NCI-H1694 (cell line): ENCODE measurements at regions not wholly inside any gene's neighbourhood (a gene's known extent, or its start where the extent isn't known, plus 50 kb on each side); places are given as distances from the start of the nearest gene placed in this dataset.

Source experiments
- DNase-seq: peaks from one replicate; lab custom pipeline; 2025; lab: John Stamatoyannopoulos, UW

- DNase-seq: no peak
Measured at GRCh38 chr5:168159425-168159824, 132.0 kb upstream of the WWC1 start.

GRCh38 chr5:168162464-168162863 lies 129.0 kb upstream of the WWC1 start:
- peak; percentile 93 for DNase-seq

- DNase-seq: no peak
Measured at GRCh38 chr5:168163966-168164365, 127.5 kb upstream of the WWC1 start.

- peak; percentile 54 for DNase-seq
Measured at GRCh38 chr5:168165221-168165914, 126.1 kb upstream of the WWC1 start.

GRCh38 chr5:168165977-168166376 lies 125.5 kb upstream of the WWC1 start:
- no peak for DNase-seq

- no peak for DNase-seq
Measured at GRCh38 chr5:168167338-168167737, 124.1 kb upstream of the WWC1 start.

GRCh38 chr5:168168978-168169698 lies 122.3 kb upstream of the WWC1 start:
- DNase-seq: no peak

- DNase-seq: no peak
Measured at GRCh38 chr5:168169791-168170190, 121.7 kb upstream of the WWC1 start.

- no peak for DNase-seq
Measured at GRCh38 chr5:168171901-168172759, 119.3 kb upstream of the WWC1 start.

GRCh38 chr5:168172760-168173223 lies 118.7 kb upstream of the WWC1 start:
- DNase-seq: no peak

- DNase-seq: no peak
Measured at GRCh38 chr5:168174376-168174775, 117.1 kb upstream of the WWC1 start.

GRCh38 chr5:168176251-168176650 lies 115.2 kb upstream of the WWC1 start:
- no peak for DNase-seq

- no peak for DNase-seq
Measured at GRCh38 chr5:168176941-168177340, 114.5 kb upstream of the WWC1 start.

- no peak for DNase-seq
Measured at GRCh38 chr5:168177831-168178450, 113.5 kb upstream of the WWC1 start.

- DNase-seq: no peak
Measured at GRCh38 chr5:168179192-168179593, 112.3 kb upstream of the WWC1 start.

GRCh38 chr5:168182269-168182668 lies 109.2 kb upstream of the WWC1 start:
- no peak for DNase-seq

GRCh38 chr5:168184103-168184502 lies 107.3 kb upstream of the WWC1 start:
- no peak for DNase-seq

GRCh38 chr5:168186289-168187074 lies 105.0 kb upstream of the WWC1 start:
- no peak for DNase-seq

GRCh38 chr5:168187614-168188013 lies 103.8 kb upstream of the WWC1 start:
- DNase-seq: no peak

- DNase-seq: no peak
Measured at GRCh38 chr5:168188182-168188581, 103.3 kb upstream of the WWC1 start.

- DNase-seq: no peak
Measured at GRCh38 chr5:168192120-168192519, 99.3 kb upstream of the WWC1 start.
